Mammary epithelial cell (primary cell): ENCODE measurements at regions not wholly inside any gene's neighbourhood (a gene's known extent, or its start where the extent isn't known, plus 50 kb on each side); places are given as distances from the start of the nearest gene placed in this dataset.

Experiments
- CTCF ChIP-seq, 2 donors: IDR thresholded peaks in 1 of 2; conservative IDR thresholded peaks in 1 of 2; 2 replicates each; pipeline ENCODE4 v1.5.1; 2011 to 2012; ENCODE audit warnings: inconsistent platforms in 2 of 2, low read length in 2 of 2, mild to moderate bottlenecking in 2 of 2, control low read depth in 1 of 2, low read depth in 1 of 2; ENCODE audit not compliant: insufficient read depth in 1 of 2; ENCODE audit errors: extremely low read depth in 1 of 2
- EZH2 ChIP-seq: IDR thresholded peaks from 2 replicates; pipeline ENCODE4 v1.6.1; 2012; ENCODE audit warnings: low read length, inconsistent platforms, borderline replicate concordance

- TF ChIP-seq CTCF (conservative IDR thresholded peaks at IDR 0.05 in 1 of 2, IDR thresholded peaks at IDR 0.05 in 1 of 2; ENCODE audit: extremely low read depth in 1 of 2, insufficient read depth in 1 of 2, low read depth in 1 of 2, low read length in 2 of 2) (no peak), EZH2 (no peak)
Observed at GRCh38 chr6:98124171-98124570, 710.2 kb upstream of the POU3F2 start.
